ENCODE measurements at regions not wholly inside any gene's neighbourhood (a gene's known extent, or its start where the extent isn't known, plus 50 kb on each side); places are given as distances from the start of the nearest gene placed in this dataset.
A peak's percentile ranks its signal among the peaks of the same experiment; 100 is the strongest.
"Not testable (repeated sequence)": the region's sequence is repeated elsewhere in the genome, so short reads cannot be mapped to it uniquely, and the experiment has no call there.

- Histone ChIP-seq H3K27ac (ENCODE audit: low read depth, low read length) (no peak overlapping the region), H4K20me1 (ENCODE audit: insufficient read depth) (no peaks in the 10 kb centered on the region), H3K27me3 (ENCODE audit: insufficient read depth, low read length) (no peaks in the 10 kb centered on the region), H3K9me2 (ENCODE audit: insufficient read depth) (no peaks in the 10 kb centered on the region), H3K36me3 (ENCODE audit: control insufficient read depth in 1 of 2, insufficient read depth in 2 of 2, low read length in 2 of 2) (no peaks in the 10 kb centered on the region), H3K4me3 (replicated peaks in 1 of 2; ENCODE audit: low read depth in 1 of 2, low read length in 2 of 2) (no peak overlapping the region), H2AFZ (ENCODE audit: low read depth, low read length, poor library complexity, severe bottlenecking) (no peak overlapping the region), H3K9ac (ENCODE audit: low read length) (no peak overlapping the region), H3K79me2 (ENCODE audit: insufficient read depth, low read length) (no peaks in the 10 kb centered on the region), H3K9me3 (ENCODE audit: control insufficient read depth in 1 of 2, insufficient read depth in 1 of 2, low read depth in 1 of 2, low read length in 2 of 2) (no peaks in the 10 kb centered on the region), H3K4me2 (ENCODE audit: low read length) (no peak overlapping the region), H3K4me1 (ENCODE audit: control insufficient read depth in 1 of 2, insufficient read depth in 2 of 2, low read length in 2 of 2) (no peaks in the 10 kb centered on the region)
- CTCF ChIA-PET: no interaction called here
- RAD21 ChIA-PET (ENCODE audit: low non-redundant PET in 1 of 2, low total read pairs in 2 of 2, uncharacterized antibody in 2 of 2, unreplicated experiment in 2 of 2): no interaction called here
- TF ChIP-seq CEBPB (IDR thresholded peaks at IDR 0.05; ENCODE audit: low read depth): no peak
- TF ChIP-seq ZNF274 (IDR thresholded peaks at IDR 0.05; ENCODE audit: low read depth, low read length): no peak
- no peak for TF ChIP-seq EZH2 (IDR thresholded peaks at IDR 0.05)
- TF ChIP-seq EZH2phosphoT487 (IDR thresholded peaks at IDR 0.05; ENCODE audit: borderline replicate concordance): no peak
- TF ChIP-seq SRF (IDR thresholded peaks at IDR 0.05; ENCODE audit: low read depth): no peak
- no peak for TF ChIP-seq ZFX (IDR thresholded peaks at IDR 0.05)
- TF ChIP-seq EGR1 (IDR thresholded peaks at IDR 0.05; ENCODE audit: low read depth): no peak
- DNase-seq (ENCODE audit: low read depth, low spot score) (no peak), ATAC-seq (no peak)
- POLR2A ChIA-PET: no interaction called here
- no TSS peak for BruUV-seq (replicated peaks)
- intact Hi-C loops (cut with micrococcal nuclease): no loop called here
Measured at GRCh38 chr13:62388515-62388914, 972.9 kb upstream of the PCDH20 start.

DNA sequence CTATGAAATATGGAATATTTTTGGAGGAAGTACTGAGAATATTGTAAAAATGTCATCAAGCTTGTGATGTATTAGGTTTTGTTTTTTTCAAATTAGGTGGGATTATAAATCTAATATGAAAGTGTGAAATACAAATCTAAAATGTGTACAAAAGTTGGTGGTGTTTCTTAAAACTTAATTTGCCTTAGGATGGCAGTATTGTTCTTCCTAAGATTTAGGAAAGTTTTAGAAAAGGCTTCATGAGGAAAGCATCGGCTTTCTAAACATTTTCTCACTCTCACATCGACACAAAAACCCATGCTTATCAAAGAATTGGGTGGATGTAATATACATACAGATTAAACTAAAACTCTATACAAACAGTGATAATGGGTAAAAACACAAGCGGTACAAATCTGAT is 972.0 kb upstream of the PCDH20 start:
- no peaks in the 10 kb centered on the region for H3K4me1 ChIP-seq (ENCODE audit: control insufficient read depth in 1 of 2, insufficient read depth in 2 of 2, low read length in 2 of 2)
- intact Hi-C loops (cut with micrococcal nuclease): no loop called here
- H3K36me3 ChIP-seq (ENCODE audit: control insufficient read depth in 1 of 2, insufficient read depth in 2 of 2, low read length in 2 of 2): no peaks in the 10 kb centered on the region
- no peaks in the 10 kb centered on the region for H3K9me3 ChIP-seq (ENCODE audit: control insufficient read depth in 1 of 2, insufficient read depth in 1 of 2, low read depth in 1 of 2, low read length in 2 of 2)
- DNase-seq (ENCODE audit: low read depth, low spot score) (peak; percentile 2), ATAC-seq (no peak)
- RAD21 ChIA-PET (ENCODE audit: low non-redundant PET in 1 of 2, low total read pairs in 2 of 2, uncharacterized antibody in 2 of 2, unreplicated experiment in 2 of 2): no interaction called here
- no peaks in the 10 kb centered on the region for H3K79me2 ChIP-seq (ENCODE audit: insufficient read depth, low read length)
- no peaks in the 10 kb centered on the region for H3K9me2 ChIP-seq (ENCODE audit: insufficient read depth)
- H3K27ac ChIP-seq (ENCODE audit: low read depth, low read length): no peak overlapping the region
- H3K27me3 ChIP-seq (ENCODE audit: insufficient read depth, low read length): no peaks in the 10 kb centered on the region
- H3K4me2 ChIP-seq (ENCODE audit: low read length): no peak overlapping the region
- CTCF ChIA-PET: no interaction called here
- peak overlapping the region; percentile 74 for H2AFZ ChIP-seq (ENCODE audit: low read depth, low read length, poor library complexity, severe bottlenecking)
- no TSS peak for BruUV-seq (replicated peaks)
- no peak overlapping the region for H3K9ac ChIP-seq (ENCODE audit: low read length)
- POLR2A ChIA-PET: no interaction called here
- H4K20me1 ChIP-seq (ENCODE audit: insufficient read depth): no peaks in the 10 kb centered on the region
- peak; percentile 48 for TF ChIP-seq RAD21 (IDR thresholded peaks at IDR 0.05; ENCODE audit: low read depth)
- TF ChIP-seq, protein P1, sequence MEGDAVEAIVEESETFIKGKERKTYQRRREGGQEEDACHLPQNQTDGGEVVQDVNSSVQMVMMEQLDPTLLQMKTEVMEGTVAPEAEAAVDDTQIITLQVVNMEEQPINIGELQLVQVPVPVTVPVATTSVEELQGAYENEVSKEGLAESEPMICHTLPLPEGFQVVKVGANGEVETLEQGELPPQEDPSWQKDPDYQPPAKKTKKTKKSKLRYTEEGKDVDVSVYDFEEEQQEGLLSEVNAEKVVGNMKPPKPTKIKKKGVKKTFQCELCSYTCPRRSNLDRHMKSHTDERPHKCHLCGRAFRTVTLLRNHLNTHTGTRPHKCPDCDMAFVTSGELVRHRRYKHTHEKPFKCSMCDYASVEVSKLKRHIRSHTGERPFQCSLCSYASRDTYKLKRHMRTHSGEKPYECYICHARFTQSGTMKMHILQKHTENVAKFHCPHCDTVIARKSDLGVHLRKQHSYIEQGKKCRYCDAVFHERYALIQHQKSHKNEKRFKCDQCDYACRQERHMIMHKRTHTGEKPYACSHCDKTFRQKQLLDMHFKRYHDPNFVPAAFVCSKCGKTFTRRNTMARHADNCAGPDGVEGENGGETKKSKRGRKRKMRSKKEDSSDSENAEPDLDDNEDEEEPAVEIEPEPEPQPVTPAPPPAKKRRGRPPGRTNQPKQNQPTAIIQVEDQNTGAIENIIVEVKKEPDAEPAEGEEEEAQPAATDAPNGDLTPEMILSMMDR (IDR thresholded peaks at IDR 0.05 in 2 of 3, conservative IDR thresholded peaks at IDR 0.05 in 1 of 3; ENCODE audit: borderline replicate concordance in 1 of 3, insufficient read depth in 1 of 3, low read depth in 2 of 3, low read length in 2 of 3): peak in 1 of 3 experiments; percentile 37; a peak in 2 of 6 replicates
- no peak for TF ChIP-seq ZFX (IDR thresholded peaks at IDR 0.05)
- no peak overlapping the region for H3K4me3 ChIP-seq (replicated peaks in 1 of 2; ENCODE audit: low read depth in 1 of 2, low read length in 2 of 2)

GRCh38 chr13:62379241-62379640 is 963.6 kb upstream of the PCDH20 start:
- H2AFZ ChIP-seq (ENCODE audit: low read depth, low read length, poor library complexity, severe bottlenecking); H3K4me1 ChIP-seq (ENCODE audit: control insufficient read depth in 1 of 2, insufficient read depth in 2 of 2, low read length in 2 of 2); H3K9me2 ChIP-seq (ENCODE audit: insufficient read depth); BruUV-seq (replicated peaks); H3K27ac ChIP-seq (ENCODE audit: low read depth, low read length); RAD21 ChIA-PET (ENCODE audit: low non-redundant PET in 1 of 2, low total read pairs in 2 of 2, uncharacterized antibody in 2 of 2, unreplicated experiment in 2 of 2); H3K4me2 ChIP-seq (ENCODE audit: low read length); H3K9me3 ChIP-seq (ENCODE audit: control insufficient read depth in 1 of 2, insufficient read depth in 1 of 2, low read depth in 1 of 2, low read length in 2 of 2); CTCF ChIA-PET; H4K20me1 ChIP-seq (ENCODE audit: insufficient read depth); H3K79me2 ChIP-seq (ENCODE audit: insufficient read depth, low read length); DNase-seq (ENCODE audit: low read depth, low spot score); H3K4me3 ChIP-seq (replicated peaks in 1 of 2; ENCODE audit: low read depth in 1 of 2, low read length in 2 of 2); intact Hi-C loops (cut with micrococcal nuclease); ATAC-seq; H3K27me3 ChIP-seq (ENCODE audit: insufficient read depth, low read length); POLR2A ChIA-PET; H3K36me3 ChIP-seq (ENCODE audit: control insufficient read depth in 1 of 2, insufficient read depth in 2 of 2, low read length in 2 of 2); H3K9ac ChIP-seq (ENCODE audit: low read length): not testable (repeated sequence)

Data from HCT116 (cell line).